Activated gamma-delta T cell (primary cell): ENCODE measurements at regions not wholly inside any gene's neighbourhood (a gene's known extent, or its start where the extent isn't known, plus 50 kb on each side); places are given as distances from the start of the nearest gene placed in this dataset.

Experiments
- DNase-seq: peaks from one replicate; lab custom pipeline; 2025; lab: John Stamatoyannopoulos, UW

DNA sequence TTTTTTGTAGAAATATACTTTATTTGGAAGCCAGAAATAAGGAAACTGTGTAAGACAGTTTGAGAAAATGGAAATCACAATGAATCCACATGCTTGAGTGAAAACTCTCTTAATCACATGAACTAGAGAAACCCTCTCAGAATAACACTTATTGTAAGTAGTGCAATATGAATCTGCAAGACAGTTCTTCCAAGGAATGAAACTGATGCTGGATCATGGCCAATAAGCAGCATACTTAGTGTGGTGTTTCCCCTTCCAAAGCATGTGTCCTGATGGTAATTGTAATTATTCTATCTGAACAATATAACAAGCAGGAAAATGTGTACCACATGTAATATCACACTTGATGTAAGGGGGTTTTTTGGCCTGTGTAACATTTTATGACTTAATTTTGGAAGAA lies 1870.5 kb upstream of the TENM3 start:
- DNase-seq: no peak

DNA sequence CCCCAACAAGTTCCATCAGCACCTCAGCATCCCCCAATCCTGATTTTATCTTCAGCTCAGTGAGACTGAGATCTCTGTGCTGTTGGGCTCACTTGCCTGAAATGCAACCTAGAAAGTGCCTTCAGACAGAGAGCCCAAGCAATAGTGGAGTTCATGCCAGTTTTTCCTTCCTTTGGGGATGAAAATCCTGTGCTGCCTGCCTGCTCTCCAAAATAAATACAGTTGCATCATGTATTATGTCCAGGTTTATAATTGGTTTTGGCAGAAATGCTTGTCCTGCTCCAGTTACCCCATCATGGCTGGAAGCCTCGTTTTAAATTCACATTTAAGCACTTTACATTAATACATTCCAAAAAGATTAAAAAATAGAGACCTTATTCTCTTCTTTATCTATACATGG lies 1865.5 kb upstream of the TENM3 start:
- DNase-seq: no peak

DNA sequence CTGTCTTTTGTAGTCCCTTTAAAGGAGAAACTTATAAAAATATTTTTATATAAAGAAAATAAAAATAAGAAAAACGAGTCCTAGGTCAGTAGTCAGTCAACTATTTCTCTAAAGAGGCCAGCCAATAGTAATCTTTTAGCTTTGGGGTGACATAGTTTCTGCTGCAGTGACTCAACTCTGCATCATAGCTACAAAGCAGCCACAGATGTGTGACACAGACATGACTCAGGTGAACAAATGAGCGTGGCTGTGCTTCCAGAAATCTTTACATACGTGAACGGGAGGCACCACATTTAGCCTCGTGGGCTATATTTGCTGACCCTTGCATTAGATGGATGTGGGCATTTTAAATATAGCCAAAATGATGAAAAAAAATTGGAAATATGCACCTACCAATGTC lies 1862.5 kb upstream of the TENM3 start:
- DNase-seq: no peak

DNA sequence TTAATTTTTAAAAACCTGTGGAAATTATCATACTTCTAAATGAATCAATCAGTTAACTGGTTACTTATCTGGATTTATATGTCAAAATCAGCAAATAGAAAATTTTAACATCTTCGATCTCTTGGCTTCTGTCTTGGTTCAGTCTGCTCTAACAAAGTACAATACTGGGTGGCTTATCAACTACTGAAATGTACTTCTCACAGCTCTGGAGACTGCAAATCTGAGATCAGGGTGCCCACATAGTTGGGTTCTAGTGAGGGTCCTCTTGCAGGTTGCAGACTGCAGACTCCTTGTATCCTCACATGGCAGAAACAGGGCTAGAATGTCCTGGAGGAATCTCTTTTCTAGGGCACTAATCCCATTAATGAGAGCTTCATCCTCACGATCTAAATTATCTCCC lies 1851.6 kb upstream of the TENM3 start:
- no peak for DNase-seq

DNA sequence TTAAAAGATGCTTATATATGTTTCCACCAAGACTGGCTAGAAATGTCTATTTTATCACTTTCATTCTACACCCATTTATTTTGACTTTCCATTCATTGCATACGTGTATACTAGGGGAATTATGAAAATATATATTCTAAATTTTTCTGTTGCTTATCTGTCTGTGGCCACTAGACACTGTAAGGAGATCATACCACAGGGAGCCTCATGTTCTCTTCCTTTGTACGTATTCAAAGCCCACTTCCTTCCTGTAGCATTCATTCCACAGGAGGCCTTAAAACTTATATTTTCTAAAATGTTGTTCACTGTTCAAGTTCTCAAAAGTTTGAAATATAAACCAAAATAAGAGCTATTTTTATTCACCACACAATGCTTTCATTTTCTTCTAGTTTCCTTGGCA lies 1848.9 kb upstream of the TENM3 start:
- DNase-seq: no peak

DNA sequence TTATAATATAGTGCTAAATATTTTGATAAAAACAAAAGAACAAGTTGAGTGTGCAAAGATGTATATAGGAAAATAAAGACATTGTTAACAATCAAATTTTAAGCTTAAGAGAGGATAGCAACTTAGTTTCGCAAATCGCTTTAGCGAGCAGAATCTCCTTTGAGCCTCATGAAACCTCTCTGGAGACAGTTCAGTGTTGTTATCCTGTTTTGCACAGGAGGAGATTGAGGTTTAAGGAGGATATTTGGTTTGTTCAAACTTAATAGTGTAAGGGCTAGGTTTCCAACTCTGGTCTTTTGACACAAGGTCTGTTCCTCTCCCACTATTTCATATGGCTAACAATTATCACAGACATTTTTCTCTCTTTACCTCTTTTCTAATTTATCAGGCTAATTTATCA lies 1848.5 kb upstream of the TENM3 start:
- DNase-seq: no peak

DNA sequence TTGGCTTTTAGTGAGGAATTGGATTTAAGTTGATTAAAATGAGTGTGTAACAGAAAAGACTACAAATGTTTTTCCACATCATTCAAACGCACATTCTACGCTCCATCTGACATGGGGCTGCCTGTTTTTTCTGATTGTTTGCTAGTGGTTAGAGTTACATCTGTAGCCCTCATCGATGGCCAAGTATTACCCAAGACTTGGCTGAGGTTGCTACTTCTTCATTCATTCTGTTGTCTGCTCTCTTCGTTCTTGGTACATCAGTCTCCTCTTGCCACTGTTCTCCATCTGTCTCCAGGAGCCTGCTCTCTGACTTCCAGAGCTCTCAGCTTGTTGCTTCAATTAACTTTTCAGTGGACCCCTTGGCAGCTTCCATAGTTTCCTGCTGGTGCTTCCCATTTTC lies 1844.6 kb upstream of the TENM3 start:
- DNase-seq: no peak

DNA sequence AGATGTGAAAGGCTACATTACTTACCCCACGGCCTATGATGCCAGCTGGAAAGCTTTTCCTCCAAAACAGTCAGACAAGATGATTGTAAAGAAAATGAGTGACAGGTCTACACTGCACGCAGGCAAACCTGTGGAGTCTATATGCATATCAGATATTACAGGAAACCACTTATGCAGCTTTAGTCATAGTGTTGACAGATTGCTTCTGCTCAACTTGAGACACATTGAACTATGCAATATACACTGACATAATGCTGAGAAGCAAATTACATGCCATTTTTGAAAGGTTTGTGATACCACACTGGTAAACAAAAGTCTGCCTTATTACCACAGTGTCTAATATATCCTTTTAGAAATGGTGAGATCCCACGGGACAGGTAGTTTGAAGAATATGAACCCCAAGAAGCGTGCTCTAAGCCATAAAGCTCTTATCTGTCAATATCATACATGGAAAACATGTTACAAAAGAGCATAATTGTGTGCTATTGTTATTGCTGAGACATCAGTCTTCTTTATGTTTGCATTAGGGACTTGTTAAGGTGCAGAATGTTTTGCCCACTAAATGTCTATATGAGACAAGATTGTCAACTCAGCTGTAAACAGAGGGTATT lies 1835.8 kb upstream of the TENM3 start:
- DNase-seq: no peak

DNA sequence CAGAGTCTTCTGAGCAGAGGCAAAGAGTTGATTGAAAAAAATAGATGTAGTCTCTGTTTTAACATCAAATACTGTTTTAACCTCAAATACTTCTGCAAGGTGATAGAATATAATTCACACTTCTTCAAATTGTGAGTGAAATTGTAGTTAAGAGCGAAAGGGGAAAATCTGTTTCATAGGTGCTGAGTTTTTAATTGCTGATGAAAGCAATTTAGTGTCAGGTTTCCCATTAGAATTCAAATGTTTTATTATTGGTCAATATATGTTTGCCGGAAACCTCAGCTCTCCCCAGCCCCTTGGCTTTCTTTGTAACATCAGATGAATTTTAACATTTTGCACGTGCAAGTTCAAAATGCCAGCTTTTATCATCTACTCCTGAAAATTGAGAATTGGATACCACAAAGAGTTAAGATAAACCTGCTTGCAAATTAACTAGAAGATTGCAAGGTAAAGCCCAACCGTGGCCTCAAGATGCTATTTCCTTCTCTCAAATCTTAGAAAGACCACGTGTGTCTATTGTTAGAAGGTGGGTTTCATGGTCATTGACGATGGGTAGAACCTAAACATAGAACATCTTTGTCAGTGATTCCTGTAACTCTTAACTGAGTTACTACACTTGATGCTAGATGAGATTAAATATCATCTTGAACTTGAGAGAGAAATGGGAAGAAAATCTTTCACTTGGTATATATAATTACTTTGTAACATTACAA lies 1824.2 kb upstream of the TENM3 start:
- no peak for DNase-seq

DNA sequence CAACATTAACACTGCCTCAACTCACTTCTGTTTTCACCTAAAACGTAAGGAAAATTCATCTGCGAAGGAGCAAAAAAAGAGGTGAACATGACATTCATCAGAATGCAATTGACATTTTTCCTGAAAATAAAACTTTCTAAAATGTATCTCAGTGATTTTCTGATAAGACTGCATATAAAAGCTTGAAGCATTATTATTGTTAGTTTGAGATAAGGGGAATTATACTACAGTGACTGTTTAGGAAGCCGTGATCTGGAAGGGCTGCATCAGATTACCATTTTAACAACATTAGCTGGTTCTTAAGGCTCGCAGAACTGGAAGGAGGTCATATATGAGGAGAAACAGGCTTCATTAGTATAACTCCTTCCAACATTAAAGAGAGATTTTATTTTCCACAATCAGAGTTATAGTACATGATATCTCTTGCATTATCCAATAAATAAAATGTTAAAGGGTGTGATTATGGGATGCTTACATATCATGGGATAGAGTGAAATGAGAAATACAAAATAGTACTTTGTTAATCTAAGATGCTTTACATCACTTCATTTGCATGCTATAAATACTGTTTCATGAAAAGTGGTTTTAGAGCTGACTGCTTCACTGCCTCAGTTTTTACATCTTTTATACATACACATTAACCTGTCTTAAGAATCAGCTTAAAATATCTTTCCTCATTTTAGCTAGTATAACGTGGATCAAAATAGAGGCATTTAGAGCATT lies 1820.1 kb upstream of the TENM3 start:
- DNase-seq: no peak

DNA sequence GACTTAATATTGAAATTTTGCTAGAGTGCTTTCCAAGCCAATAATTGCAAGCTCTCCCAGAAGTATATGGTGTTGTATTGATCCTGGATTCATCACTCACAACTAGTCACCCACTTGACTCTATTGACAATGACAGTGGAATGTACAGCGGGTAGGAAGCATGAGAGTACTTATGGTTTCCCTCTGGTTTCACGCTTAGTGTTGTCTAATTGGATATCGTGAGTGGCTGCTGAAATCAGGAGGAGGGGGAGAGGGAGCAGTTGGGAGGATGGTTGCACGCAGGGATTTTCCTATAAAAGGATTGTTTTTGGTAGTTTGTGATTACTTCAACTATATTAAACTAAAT lies 1819.5 kb upstream of the TENM3 start:
- DNase-seq: no peak

DNA sequence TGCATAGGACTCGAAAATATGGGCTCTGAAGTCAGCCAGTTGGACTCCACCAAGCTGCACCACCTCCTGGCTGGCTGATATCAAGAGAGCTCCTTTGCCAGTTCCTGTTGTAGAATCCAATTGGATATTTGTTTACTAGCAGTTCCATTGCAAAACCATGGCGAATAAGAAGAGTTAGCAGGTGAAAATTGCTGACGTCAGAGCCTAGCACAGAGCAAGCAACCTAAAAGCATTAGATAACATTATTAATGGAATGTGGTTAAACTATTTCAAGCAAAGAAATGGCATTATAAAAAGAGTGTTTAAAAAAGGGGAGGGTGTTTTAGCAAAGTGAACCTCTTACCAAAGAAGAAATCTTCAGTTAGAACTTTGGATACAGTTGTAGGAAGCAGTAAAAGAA lies 1816.3 kb upstream of the TENM3 start:
- no peak for DNase-seq

DNA sequence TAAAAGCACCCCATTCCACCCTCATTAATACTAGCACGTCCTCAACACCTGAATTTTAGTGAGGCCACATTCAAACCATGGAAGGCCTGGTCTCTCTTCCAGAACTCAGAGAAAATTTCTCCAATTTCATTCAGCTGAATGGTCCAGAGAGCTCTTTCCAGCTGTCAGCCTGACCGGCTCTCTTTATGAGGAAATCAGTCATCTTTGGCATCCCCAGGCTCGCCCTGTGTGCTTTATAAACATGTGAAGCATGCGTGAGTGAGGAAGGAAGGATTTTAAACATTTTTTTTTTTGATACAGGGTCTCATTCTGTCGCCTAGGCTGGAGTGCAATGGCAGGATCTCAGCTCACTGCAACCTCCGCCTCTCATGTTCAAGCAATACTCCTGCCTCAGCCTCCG lies 1812.9 kb upstream of the TENM3 start:
- DNase-seq: no peak

DNA sequence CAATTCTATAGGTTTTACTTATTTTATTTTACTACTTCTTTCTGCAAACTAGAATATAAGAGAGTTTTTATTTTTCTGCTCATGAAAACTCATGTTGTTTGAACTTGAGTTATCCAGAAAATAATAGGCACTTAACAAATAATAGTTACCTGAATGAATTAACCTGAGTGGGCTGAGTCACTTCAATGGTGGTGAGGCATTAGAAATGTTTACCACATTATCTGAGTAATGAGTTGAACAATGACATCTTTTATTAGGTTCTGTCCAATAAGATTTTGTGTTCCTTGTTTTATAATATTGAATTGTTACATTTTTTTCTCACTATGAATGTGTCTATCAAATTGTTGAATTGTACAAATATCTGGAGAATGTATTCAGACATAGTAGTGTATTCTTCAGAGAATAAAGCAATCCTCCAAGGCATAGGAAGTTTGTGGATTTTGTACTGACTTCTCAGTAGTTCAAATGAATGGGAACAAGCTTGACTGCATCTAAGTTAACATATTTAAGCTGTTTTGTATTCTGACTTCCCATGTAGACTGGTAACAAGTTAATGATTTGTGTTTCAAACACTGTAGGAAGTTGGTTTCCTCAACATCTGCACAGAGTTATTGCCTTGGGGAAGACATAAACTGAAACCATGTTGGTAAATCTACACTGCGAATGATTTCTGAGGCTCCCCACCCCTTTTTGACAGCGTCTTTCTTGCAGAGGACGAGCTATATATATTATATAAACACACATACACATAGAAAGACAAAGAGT lies 1808.9 kb upstream of the TENM3 start:
- DNase-seq: no peak

DNA sequence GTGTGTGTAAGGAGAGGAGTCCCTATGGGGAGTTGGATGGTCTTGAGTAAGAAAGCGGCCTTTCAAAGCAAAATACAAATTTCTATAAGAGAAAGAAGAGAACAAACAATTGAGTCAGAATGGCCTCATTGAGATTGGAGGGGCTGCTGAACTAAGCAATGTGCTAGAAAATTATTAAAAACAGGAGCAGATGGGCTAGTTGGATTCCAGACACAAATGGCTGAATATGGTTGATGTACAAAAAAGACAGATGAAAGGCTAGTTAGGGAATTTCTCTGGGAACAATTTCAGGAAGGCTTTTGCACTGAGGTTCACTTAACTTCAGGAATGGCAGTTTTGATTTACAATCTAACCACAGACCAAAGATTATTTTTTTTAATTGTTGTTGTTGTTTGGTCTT lies 1806.8 kb upstream of the TENM3 start:
- no peak for DNase-seq

DNA sequence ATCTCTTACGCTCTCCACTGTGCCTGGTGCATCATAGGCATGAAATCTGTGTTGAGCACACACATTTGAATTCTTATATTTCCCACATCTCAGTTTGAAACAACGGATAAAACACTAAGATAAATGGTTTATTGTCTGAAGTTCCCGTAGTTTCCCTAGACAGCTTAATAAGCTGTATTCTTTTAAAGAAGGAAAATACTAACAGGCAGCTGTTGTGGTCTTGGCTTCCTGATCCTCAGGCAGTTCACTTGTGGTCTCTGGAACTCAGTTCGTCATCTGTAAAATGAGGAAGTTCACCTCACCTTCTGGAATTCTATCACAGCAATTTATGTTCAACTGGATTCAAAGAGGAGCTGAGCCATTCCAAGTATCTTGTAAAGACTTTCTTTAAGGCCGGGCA lies 1805.6 kb upstream of the TENM3 start:
- DNase-seq: no peak

DNA sequence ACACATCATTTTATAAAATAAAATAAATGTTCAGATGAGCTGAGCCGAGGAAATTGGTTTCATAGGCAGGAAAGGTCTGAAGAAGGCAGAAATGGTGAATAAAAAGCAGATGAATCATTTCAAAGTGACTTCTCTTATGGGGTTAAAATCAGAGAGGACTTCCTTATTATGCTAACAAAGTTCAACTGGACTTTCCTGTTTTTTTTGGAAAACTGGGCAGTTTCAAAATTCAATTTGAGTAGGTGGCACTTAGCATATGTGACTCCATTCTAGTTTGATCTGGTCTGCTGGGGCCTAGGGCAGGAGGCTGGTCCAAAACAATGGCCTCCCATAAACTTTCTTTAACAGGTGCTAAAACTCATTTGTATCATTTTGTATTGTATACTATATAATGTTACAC lies 1794.9 kb upstream of the TENM3 start:
- DNase-seq: no peak

DNA sequence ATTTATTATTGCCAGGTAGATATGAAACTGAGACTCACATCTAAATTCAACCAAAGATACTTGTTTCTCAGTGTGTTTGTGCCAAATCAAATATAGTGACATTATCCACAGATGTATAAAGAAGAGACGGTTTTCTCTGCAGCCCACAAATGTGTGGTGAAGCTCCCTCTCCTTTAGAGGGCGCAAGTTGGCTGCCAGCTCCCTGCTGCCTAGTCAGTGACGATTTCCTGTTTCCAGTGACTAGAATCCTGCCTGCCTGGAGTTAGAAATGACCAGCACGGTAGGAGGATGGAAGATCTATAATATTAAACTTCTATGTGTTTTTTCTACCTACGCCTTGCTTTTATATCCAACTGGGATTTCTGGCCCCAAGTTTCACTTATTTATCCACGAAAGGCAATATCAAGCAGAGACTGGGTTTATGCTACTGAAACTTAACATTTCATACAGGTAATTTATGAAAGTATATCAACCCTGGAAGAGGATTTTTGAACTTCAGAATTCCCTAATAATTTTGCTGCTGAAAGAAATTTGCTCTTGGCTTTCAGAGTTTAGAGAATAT lies 1793.7 kb upstream of the TENM3 start:
- DNase-seq: no peak

DNA sequence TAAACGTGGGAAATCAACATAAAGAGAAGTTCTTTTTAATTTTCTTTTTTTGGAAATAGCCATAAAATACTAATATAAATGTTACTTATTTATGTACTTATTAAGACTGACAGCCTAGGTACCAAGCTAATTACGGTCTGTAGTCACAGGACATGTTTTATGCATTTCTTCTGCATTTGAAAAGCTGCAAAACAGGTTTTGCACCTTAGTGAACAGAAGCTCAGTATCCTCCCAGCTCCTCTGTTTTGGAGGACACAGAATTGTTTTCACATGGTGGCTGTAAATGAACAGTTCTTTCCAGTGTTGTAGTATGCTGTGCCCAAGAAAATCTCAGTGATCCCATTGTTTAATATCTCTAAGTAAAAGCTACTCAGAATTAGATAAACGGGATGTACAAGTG lies 1788.0 kb upstream of the TENM3 start:
- no peak for DNase-seq

DNA sequence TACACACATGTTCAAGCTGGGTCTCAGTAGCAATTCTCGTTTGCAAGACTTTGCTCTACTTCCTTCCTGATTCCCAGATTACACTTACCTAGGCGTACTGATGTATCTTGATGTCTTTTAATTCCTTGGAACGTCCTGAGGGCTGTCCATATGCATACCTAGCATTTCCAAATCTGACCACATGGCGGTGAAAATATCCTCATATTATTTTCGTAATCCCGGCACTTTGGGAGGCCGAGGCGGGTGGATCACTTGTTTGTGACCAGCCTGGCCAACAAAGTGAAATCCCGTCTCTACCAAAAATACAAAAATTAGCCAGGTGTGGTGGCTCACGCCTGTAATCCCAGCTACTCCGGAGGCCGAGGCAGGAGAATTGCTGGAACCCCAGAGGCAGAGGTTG lies 1786.3 kb upstream of the TENM3 start:
- DNase-seq: no peak

DNA sequence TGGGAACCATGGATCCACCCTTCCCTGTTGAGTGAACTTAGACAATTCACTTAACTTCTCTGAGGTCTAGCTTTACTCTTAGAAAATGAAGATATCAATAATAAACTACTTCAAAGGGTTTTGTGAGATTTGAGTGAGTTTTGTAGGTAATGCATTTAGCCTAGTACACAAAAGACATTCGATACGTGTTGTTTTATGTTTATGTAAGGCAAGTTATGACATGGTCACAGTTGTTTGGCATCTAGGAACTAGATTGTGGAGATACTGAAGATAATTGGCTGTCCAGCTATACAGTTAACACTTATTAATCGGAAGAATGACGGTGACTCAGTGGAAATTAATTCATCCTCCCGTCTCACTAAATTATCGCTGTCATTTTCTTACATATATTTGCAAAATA lies 1781.1 kb upstream of the TENM3 start:
- DNase-seq: no peak

DNA sequence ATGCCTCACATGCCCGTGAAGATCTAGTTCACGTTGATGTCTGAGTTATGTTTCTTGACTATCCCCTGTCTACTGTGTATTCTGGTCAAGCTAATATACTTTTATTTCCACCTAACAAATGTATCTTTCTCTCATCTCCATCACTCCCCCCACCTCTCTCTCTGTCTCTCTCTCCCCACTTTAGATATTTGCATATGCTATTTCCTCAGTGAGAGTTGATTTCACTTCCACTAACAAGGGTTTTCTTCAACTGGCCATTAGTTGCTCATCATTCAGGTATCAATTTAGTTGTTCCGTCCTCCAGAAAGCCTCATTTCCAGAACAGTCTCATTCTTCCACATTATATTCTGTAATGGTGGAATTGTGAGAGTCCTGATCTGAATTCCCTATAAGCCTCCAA lies 1777.8 kb upstream of the TENM3 start:
- no peak for DNase-seq

DNA sequence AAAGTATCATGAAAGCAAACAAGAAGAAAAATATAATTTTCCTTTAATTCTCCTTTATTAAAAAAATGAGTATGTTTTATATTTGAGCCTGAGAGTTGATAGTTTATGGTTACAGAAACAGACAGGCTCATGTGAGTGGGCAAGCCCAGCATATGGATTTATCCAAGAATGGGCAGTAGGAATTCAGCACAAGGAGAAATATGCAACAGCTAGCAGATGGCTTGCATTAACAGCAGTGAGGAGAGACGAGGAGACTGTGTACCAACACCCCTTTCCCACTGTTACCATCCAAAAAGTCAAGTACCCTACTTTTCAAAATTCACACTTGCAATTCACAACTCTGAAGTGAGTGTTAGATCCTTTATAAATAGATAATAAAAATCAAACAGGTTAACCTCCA lies 1760.2 kb upstream of the TENM3 start:
- DNase-seq: no peak
